CD4-positive, alpha-beta memory T cell (primary cell): ENCODE measurements at regions not wholly inside any gene's neighbourhood (a gene's known extent, or its start where the extent isn't known, plus 50 kb on each side); places are given as distances from the start of the nearest gene placed in this dataset.
"Not testable (repeated sequence)": the region's sequence is repeated elsewhere in the genome, so short reads cannot be mapped to it uniquely, and the experiment has no call there.

ENCODE experiments used
- CTCF ChIA-PET: fragments of 350-600 bp; sonication (Branson Sonifier 250); formaldehyde crosslinking; loops from one replicate; lab custom pipeline; 2021; ENCODE audit warnings: inconsistent platforms; ENCODE audit not compliant: partially characterized antibody; lab: Charles Lee
- POLR2A ChIA-PET: fragments of 350-600 bp; sonication (Branson Sonifier 250); formaldehyde crosslinking; loops from one replicate; lab custom pipeline; 2021; ENCODE audit not compliant: partially characterized antibody; lab: Charles Lee
- DNase-seq, 5 donors: peaks; one replicate each; pipeline versions ENCODE4 v3.0.0 to v3.0.0-alpha.2; 2020 to 2022; ENCODE audit warnings: mixed read lengths in 1 of 5
- H3K27ac ChIP-seq: one replicate; pipeline ENCODE4 v1.7.0; 2013; ENCODE audit warnings: low read depth, low read length
- H3K27me3 ChIP-seq: 2 replicates; pipeline ENCODE4 v1.7.0; 2013; ENCODE audit warnings: mild to moderate bottlenecking, low read length, moderate library complexity; ENCODE audit not compliant: insufficient read depth
- H3K36me3 ChIP-seq: 2 replicates; pipeline ENCODE4 v1.7.0; 2013; ENCODE audit warnings: mild to moderate bottlenecking, low read length, moderate library complexity; ENCODE audit not compliant: insufficient read depth
- H3K4me1 ChIP-seq: 2 replicates; pipeline ENCODE4 v1.7.0; 2013; ENCODE audit warnings: mild to moderate bottlenecking, low read length, moderate library complexity; ENCODE audit not compliant: insufficient read depth
- H3K4me3 ChIP-seq, 2 donors: one replicate each; pipeline ENCODE4 v1.7.0; 2013; ENCODE audit warnings: low read length in 2 of 2, mild to moderate bottlenecking in 1 of 2
- H3K9me3 ChIP-seq, 2 donors: one replicate each; pipeline ENCODE4 v1.7.0; 2013; ENCODE audit warnings: low read length in 2 of 2, control low read depth in 1 of 2; ENCODE audit not compliant: control insufficient read depth in 1 of 2
- H3K27ac Mint-ChIP-seq, 7 donors: one replicate each; pipeline ENCODE4 v1.8.0; 2020 to 2021; ENCODE audit warnings: mixed read lengths in 7 of 7, mild to moderate bottlenecking in 6 of 7, inconsistent platforms in 3 of 7, moderate library complexity in 3 of 7
- H3K27me3 Mint-ChIP-seq, 2 donors: one replicate each; pipeline ENCODE4 v1.8.0; 2020 to 2021; ENCODE audit warnings: mixed read lengths in 2 of 2
- H3K36me3 Mint-ChIP-seq, 2 donors: one replicate each; pipeline ENCODE4 v1.8.0; 2020 to 2021; ENCODE audit warnings: mixed read lengths in 2 of 2, inconsistent platforms in 1 of 2, mild to moderate bottlenecking in 1 of 2
- H3K4me1 Mint-ChIP-seq, 4 donors: one replicate each; pipeline ENCODE4 v1.8.0; 2020 to 2021; ENCODE audit warnings: mixed read lengths in 4 of 4, mild to moderate bottlenecking in 1 of 4
- H3K4me3 Mint-ChIP-seq, 8 donors: one replicate each; pipeline ENCODE4 v1.8.0; 2020 to 2021; ENCODE audit warnings: mixed read lengths in 8 of 8, mild to moderate bottlenecking in 7 of 8, moderate library complexity in 6 of 8, inconsistent platforms in 3 of 8
- H3K9me3 Mint-ChIP-seq, 8 donors: one replicate each; pipeline ENCODE4 v1.8.0; 2020 to 2021; ENCODE audit warnings: mixed read lengths in 8 of 8, mild to moderate bottlenecking in 5 of 8, inconsistent platforms in 3 of 8, moderate library complexity in 1 of 8
- intact Hi-C: fragments of 100-400 bp; cut with micrococcal nuclease; formaldehyde crosslinking; loops from one replicate; pipeline ENCODE4 v1.15.1; 2023

GRCh38 chr6:81590314-81590691, 162.2 kb downstream of the TENT5A start:
- DNase-seq, result no peak
- Mint-ChIP-seq H3K9me3 (peaks cover 2 to 23% (median 9%) of the 10 kb centered on the region in 8 donors), H3K27ac (no peak overlapping the region), H3K4me3 (no peak overlapping the region), H3K27me3 (no peaks in the 10 kb centered on the region), H3K36me3 (no peaks in the 10 kb centered on the region), H3K4me1 (no peaks in the 10 kb centered on the region)
- no peak overlapping the region for H3K4me3 ChIP-seq
- H3K9me3 ChIP-seq, result peaks cover 0 to 5% of the 10 kb centered on the region in 2 donors
- H3K36me3 ChIP-seq, result no peaks in the 10 kb centered on the region
- ChIA-PET CTCF (no interaction called here), POLR2A (no interaction called here)
- intact Hi-C loops, result no loop called here
- no peaks in the 10 kb centered on the region for H3K4me1 ChIP-seq
- no peak overlapping the region for H3K27ac ChIP-seq
- no peaks in the 10 kb centered on the region for H3K27me3 ChIP-seq

DNA sequence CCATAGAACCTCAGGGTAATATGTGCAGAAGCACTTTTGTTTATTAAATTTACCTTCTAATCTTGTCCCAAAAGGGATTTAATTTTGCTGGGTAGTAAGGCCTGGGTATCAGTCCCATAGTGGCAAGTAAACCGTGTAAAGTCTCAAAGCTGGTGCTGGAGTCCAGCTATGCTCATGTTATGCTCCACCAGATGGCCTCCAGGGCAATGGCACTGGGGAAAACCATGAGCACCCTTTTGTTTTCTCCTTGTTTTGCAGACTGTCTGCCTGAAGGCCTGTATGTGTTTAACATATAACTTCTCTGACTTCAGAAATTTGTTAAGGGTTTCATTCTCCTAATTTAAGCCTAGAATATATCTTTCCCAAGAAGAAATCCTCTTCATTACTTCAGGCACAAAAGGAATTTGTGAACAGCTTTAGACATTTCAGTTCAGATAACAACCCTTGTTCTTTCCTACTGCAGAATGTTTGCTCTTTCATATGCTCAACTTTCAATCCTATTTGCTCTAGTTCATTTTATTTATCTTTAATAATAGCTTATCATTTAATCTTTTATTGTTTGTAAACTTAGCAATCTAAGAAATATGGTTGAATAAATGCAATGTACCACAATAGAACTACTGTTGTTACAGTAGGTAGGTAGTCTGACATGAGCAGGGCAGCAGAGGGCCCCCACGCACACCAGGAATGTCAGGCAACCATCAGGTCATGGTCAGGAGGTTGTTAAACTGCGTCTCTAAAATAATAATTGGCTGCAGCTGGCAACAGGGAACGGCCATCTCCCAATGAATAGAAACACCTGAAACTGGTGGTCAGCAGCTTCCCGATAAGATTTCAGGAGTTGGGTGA, 162.8 kb downstream of the TENT5A start:
- no peaks in the 10 kb centered on the region for H3K36me3 Mint-ChIP-seq
- no peak for DNase-seq
- H3K27me3 Mint-ChIP-seq, result no peaks in the 10 kb centered on the region
- ChIA-PET POLR2A (no interaction called here), CTCF (no interaction called here)
- H3K27ac Mint-ChIP-seq, result no peak overlapping the region
- Histone ChIP-seq H3K27ac (no peak overlapping the region), H3K36me3 (no peaks in the 10 kb centered on the region), H3K4me3 (no peak overlapping the region), H3K27me3 (no peaks in the 10 kb centered on the region), H3K9me3 (peaks cover 0 to 5% of the 10 kb centered on the region in 2 donors), H3K4me1 (no peaks in the 10 kb centered on the region)
- intact Hi-C loops, result no loop called here
- H3K9me3 Mint-ChIP-seq, result peaks cover 2 to 26% (median 9%) of the 10 kb centered on the region in 8 donors
- H3K4me3 Mint-ChIP-seq, result no peak overlapping the region
- H3K4me1 Mint-ChIP-seq, result no peaks in the 10 kb centered on the region

DNA sequence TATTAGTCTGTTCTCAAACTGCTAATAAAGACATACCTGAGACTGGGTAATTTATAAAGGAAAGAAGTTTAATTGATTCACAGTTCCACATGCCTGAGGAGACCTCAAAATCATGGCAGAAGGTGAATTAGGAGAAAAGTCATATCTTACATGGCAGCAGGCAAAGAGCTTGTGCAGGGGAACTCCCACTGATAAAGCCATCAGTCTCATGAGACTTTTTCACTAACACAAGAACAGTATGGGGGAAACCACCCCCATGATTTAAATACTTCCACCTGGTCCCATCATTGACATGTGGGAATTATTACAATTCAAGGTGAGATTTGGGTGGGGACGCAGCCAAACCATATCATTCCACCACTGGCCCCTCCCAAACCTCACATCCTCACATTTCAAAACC, 166.8 kb downstream of the TENT5A start:
- H3K4me1 Mint-ChIP-seq, H3K36me3 ChIP-seq, H3K27ac ChIP-seq, H3K4me1 ChIP-seq, CTCF ChIA-PET, H3K27me3 Mint-ChIP-seq, H3K4me3 Mint-ChIP-seq, POLR2A ChIA-PET, H3K9me3 ChIP-seq, intact Hi-C loops, H3K36me3 Mint-ChIP-seq, H3K27ac Mint-ChIP-seq, DNase-seq, H3K27me3 ChIP-seq, H3K4me3 ChIP-seq: not testable (repeated sequence)
- peaks cover 2 to 31% (median 10%) of the 10 kb centered on the region in 8 donors for H3K9me3 Mint-ChIP-seq

GRCh38 chr6:81584156-81584555, 168.3 kb downstream of the TENT5A start:
- H3K4me3 ChIP-seq, H3K36me3 ChIP-seq, POLR2A ChIA-PET, H3K36me3 Mint-ChIP-seq, H3K4me1 ChIP-seq, intact Hi-C loops, H3K9me3 ChIP-seq, H3K27me3 ChIP-seq, H3K27ac Mint-ChIP-seq, H3K4me3 Mint-ChIP-seq, H3K27ac ChIP-seq, DNase-seq, H3K27me3 Mint-ChIP-seq, H3K4me1 Mint-ChIP-seq, CTCF ChIA-PET: not testable (repeated sequence)
- peaks cover 2 to 37% (median 12%) of the 10 kb centered on the region in 8 donors for H3K9me3 Mint-ChIP-seq

- Mint-ChIP-seq H3K27ac (no peak overlapping the region), H3K4me1 (no peaks in the 10 kb centered on the region), H3K36me3 (no peaks in the 10 kb centered on the region), H3K27me3 (no peaks in the 10 kb centered on the region), H3K4me3 (no peak overlapping the region), H3K9me3 (peaks cover 0 to 18% (median 7%) of the 10 kb centered on the region in 8 donors)
- POLR2A ChIA-PET, result no interaction called here
- no peak for DNase-seq
- CTCF ChIA-PET, result no interaction called here
- no peaks in the 10 kb centered on the region for H3K36me3 ChIP-seq
- H3K27ac ChIP-seq, result no peak overlapping the region
- no peaks in the 10 kb centered on the region for H3K9me3 ChIP-seq
- H3K4me3 ChIP-seq, result no peak overlapping the region
- no peaks in the 10 kb centered on the region for H3K27me3 ChIP-seq
- no peaks in the 10 kb centered on the region for H3K4me1 ChIP-seq
- intact Hi-C loops, result no loop called here
Measured at GRCh38 chr6:81575442-81575841, 177.0 kb downstream of the TENT5A start.

DNA sequence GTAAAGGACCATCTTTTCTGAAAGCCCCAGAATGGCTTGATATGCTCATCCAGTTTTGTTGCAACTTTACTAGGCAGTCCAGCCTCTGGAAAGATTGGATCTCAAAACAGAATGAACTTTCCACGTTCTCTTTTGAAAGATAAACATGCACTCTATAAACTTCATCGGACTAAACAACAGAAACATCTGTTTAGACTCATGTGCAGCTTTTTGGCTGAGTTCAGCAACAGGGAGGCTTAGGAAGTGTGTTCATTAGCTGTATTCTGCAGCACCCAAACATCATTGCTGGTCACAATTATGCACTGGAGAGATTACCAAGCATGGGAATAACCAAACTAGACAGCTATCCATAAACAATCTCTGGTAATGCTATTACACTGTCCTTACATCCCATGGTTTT, 180.5 kb downstream of the TENT5A start:
- no peak for DNase-seq
- ChIA-PET POLR2A (no interaction called here), CTCF (no interaction called here)
- no peaks in the 10 kb centered on the region for H3K36me3 Mint-ChIP-seq
- H3K36me3 ChIP-seq, result no peaks in the 10 kb centered on the region
- no peaks in the 10 kb centered on the region for H3K4me1 Mint-ChIP-seq
- intact Hi-C loops, result no loop called here
- H3K9me3 Mint-ChIP-seq, result peaks cover 0 to 12% (median 3%) of the 10 kb centered on the region in 8 donors
- H3K27me3 Mint-ChIP-seq, result no peaks in the 10 kb centered on the region
- no peaks in the 10 kb centered on the region for H3K4me1 ChIP-seq
- H3K9me3 ChIP-seq, result no peaks in the 10 kb centered on the region
- no peak overlapping the region for H3K27ac Mint-ChIP-seq
- H3K27me3 ChIP-seq, result no peaks in the 10 kb centered on the region
- no peak overlapping the region for H3K4me3 ChIP-seq
- no peak overlapping the region for H3K4me3 Mint-ChIP-seq
- H3K27ac ChIP-seq, result no peak overlapping the region

GRCh38 chr6:81570681-81571080, 181.8 kb downstream of the TENT5A start:
- peaks cover 0 to 12% (median 3%) of the 10 kb centered on the region in 8 donors for H3K9me3 Mint-ChIP-seq
- no peaks in the 10 kb centered on the region for H3K36me3 Mint-ChIP-seq
- ChIA-PET CTCF (no interaction called here), POLR2A (no interaction called here)
- Histone ChIP-seq H3K4me1 (no peaks in the 10 kb centered on the region), H3K4me3 (no peak overlapping the region), H3K27ac (no peak overlapping the region), H3K36me3 (no peaks in the 10 kb centered on the region), H3K27me3 (no peaks in the 10 kb centered on the region), H3K9me3 (no peaks in the 10 kb centered on the region)
- no peaks in the 10 kb centered on the region for H3K27me3 Mint-ChIP-seq
- H3K4me3 Mint-ChIP-seq, result no peak overlapping the region
- H3K27ac Mint-ChIP-seq, result no peak overlapping the region
- H3K4me1 Mint-ChIP-seq, result no peaks in the 10 kb centered on the region
- no peak for DNase-seq
- intact Hi-C loops, result no loop called here
